Suprapubic skin (tissue), 4 donors: ENCODE measurements at regions not wholly inside any gene's neighbourhood (a gene's known extent, or its start where the extent isn't known, plus 50 kb on each side); places are given as distances from the start of the nearest gene placed in this dataset.
A peak's percentile ranks its signal among the peaks of the same experiment; 100 is the strongest.
"Not testable (repeated sequence)": the region's sequence is repeated elsewhere in the genome, so short reads cannot be mapped to it uniquely, and the experiment has no call there.

Source experiments
- DNase-seq, 2 donors: peaks; one replicate each; pipeline ENCODE4 v3.0.0-alpha.2; 2019; ENCODE audit warnings: low spot score in 2 of 2
- H3K27ac ChIP-seq: fragments of 200-600 bp; sonication (generic); one replicate; pipeline ENCODE4 v1.5.1; 2019
- H3K27me3 ChIP-seq: fragments of 200-600 bp; sonication (generic); one replicate; pipeline ENCODE4 v1.5.1; 2019
- H3K36me3 ChIP-seq: fragments of 200-600 bp; sonication (generic); one replicate; pipeline ENCODE4 v1.5.1; 2019
- H3K4me1 ChIP-seq: fragments of 200-600 bp; sonication (generic); one replicate; pipeline ENCODE4 v1.5.1; 2019
- H3K4me3 ChIP-seq: fragments of 200-600 bp; sonication (generic); one replicate; pipeline ENCODE4 v1.5.1; 2019; ENCODE audit warnings: mild to moderate bottlenecking
- H3K9me3 ChIP-seq: fragments of 200-600 bp; sonication (generic); one replicate; pipeline ENCODE4 v1.5.1; 2019
- EP300 ChIP-seq: sonication (generic); formaldehyde crosslinking; IDR thresholded peaks from one replicate; pipeline ENCODE4 v1.6.1; 2017; ENCODE audit warnings: antibody characterized with exemption
- POLR2A ChIP-seq, 2 donors: fragments of 450-650 bp; IDR thresholded peaks; one replicate each; pipeline ENCODE4 v1.6.1; 2017; ENCODE audit warnings: antibody characterized with exemption in 2 of 2, mild to moderate bottlenecking in 2 of 2, moderate library complexity in 2 of 2
- POLR2AphosphoS5 ChIP-seq, 3 donors: sonication (generic); formaldehyde crosslinking; IDR thresholded peaks; one replicate each; pipeline ENCODE4 v1.6.1; 2017; ENCODE audit warnings: antibody characterized with exemption in 3 of 3
- WGBS: methylation state at CpG from one replicate; pipeline ENCODE4 v1.1.5; 2018; 5-methylcytosine and 5-hydroxymethylcytosine counted together
- TF ChIP-seq, protein P1 (sequence below), 2 donors: fragments of 200-600 bp in 1 of 2; fragments of 450-650 bp in 1 of 2; sonication (generic) in 1 of 2; IDR thresholded peaks; one replicate each; pipeline ENCODE4 v1.5.1; 2016 to 2019; ENCODE audit warnings: antibody characterized with exemption in 2 of 2, mild to moderate bottlenecking in 1 of 2, moderate library complexity in 1 of 2

DNA sequence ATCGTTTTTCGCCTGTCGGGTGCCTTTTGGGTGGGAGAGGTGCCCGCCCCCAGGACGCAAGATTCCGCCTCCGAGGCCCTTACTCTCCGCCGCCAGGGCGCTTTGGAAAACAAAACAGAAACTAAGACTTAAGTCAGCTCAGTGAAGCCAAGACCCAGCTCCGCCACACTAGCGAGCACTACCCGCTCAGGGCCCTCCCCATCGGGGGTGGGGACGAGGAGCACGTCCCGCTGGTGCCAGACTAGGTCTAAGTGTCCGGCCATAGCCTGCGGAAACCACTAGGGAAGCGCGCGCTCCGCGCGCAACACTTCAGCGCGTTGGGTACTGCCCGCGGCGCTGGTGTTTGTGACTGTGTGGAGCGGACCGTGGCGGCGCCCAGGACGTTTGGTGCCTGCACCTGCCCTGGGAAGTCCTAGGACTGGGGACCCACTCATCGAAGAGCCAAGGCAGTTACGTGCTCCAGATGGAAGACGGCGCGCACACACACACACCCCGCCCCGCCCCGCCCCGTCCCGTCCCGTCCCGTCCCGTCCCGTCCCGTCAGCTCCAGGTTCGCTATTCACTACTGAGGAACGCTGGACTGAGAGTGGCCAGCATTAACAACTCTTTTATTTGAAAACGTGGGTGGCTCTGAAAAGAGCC is 57.6 kb upstream of the BOLA1 start:
- not testable (repeated sequence) for H3K36me3 ChIP-seq, DNase-seq, H3K27me3 ChIP-seq, H3K27ac ChIP-seq, H3K4me3 ChIP-seq, H3K9me3 ChIP-seq
- H3K4me1 ChIP-seq = peaks cover 32% of the 10 kb centered on the region
- WGBS = no CpG with 5 or more reads among the region's 53 CpGs

DNA sequence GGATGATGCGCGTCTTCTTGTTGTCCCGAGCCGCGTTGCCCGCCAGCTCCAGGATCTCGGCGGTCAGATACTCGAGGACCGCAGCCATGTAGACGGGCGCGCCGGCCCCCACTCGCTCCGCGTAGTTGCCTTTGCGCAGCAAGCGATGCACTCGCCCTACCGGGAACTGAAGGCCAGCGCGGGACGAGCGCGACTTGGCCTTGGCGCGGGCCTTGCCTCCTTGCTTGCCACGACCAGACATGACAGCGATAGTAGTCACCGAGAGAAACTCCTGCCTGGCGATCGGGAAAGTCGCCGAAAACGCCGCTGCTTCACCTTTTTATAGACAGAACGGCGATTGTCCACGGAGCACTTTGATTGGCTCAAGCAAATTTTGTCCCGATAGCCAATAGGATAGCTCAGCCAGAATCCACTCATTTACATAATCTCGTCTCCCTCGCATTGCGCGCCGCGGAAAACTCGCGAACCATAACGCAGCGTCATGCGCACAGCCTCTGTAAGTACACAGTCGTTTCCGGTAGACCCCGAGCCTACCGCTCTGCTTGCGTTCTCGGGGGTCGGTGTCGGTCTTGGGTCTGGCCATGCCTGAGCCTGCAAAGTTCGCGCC is 56.8 kb upstream of the BOLA1 start:
- H3K27ac ChIP-seq, DNase-seq, H3K9me3 ChIP-seq, H3K27me3 ChIP-seq, H3K4me3 ChIP-seq, H3K36me3 ChIP-seq: not testable (repeated sequence)
- no CpG with 5 or more reads among the region's 62 CpGs for WGBS
- peaks cover 39% of the 10 kb centered on the region for H3K4me1 ChIP-seq

DNA sequence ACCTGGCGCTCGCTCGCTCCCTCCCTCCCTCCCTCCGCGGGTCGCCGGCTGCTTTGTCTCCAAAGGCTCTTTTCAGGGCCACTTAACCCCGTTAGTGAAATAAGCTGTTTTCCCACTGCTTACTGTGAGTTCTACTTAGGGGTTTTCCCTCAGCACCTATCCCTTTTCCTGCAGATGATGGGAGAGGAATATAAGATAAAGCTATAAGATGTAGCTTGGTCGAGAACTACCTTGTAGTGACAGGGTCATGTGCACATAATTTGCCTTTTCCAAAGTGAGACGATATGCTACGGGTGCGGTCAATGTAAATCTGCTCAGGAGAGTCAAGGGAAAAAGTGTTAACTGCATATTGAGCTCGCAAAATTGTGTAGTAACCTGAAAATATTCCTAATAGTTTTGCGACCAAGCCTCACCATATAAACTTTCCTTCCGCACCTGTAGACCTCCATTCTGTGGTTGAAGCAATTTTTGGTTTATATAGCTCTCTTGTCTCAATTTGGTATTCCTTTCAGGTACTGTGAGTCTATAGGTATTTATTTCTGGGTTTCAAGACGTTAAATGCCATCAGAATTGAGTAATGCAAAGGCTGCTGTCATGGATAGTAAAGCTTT is 55.8 kb upstream of the BOLA1 start:
- no peak for DNase-seq
- H3K27ac ChIP-seq = peak overlapping the region; percentile 73
- no peak for TF ChIP-seq POLR2AphosphoS5 (IDR thresholded peaks at IDR 0.05)
- TF ChIP-seq EP300 = no peak
- TF ChIP-seq POLR2A (IDR thresholded peaks at IDR 0.05) = no peak
- TF ChIP-seq, protein P1, sequence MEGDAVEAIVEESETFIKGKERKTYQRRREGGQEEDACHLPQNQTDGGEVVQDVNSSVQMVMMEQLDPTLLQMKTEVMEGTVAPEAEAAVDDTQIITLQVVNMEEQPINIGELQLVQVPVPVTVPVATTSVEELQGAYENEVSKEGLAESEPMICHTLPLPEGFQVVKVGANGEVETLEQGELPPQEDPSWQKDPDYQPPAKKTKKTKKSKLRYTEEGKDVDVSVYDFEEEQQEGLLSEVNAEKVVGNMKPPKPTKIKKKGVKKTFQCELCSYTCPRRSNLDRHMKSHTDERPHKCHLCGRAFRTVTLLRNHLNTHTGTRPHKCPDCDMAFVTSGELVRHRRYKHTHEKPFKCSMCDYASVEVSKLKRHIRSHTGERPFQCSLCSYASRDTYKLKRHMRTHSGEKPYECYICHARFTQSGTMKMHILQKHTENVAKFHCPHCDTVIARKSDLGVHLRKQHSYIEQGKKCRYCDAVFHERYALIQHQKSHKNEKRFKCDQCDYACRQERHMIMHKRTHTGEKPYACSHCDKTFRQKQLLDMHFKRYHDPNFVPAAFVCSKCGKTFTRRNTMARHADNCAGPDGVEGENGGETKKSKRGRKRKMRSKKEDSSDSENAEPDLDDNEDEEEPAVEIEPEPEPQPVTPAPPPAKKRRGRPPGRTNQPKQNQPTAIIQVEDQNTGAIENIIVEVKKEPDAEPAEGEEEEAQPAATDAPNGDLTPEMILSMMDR (IDR thresholded peaks at IDR 0.05) = no peak
- no peaks in the 10 kb centered on the region for H3K36me3 ChIP-seq
- peak overlapping the region; percentile 58 for H3K4me3 ChIP-seq
- no peaks in the 10 kb centered on the region for H3K27me3 ChIP-seq
- 5% methylated on average over 14 of the region's 16 CpGs for WGBS
- H3K9me3 ChIP-seq = no peaks in the 10 kb centered on the region
- peaks cover 42% of the 10 kb centered on the region for H3K4me1 ChIP-seq

DNA sequence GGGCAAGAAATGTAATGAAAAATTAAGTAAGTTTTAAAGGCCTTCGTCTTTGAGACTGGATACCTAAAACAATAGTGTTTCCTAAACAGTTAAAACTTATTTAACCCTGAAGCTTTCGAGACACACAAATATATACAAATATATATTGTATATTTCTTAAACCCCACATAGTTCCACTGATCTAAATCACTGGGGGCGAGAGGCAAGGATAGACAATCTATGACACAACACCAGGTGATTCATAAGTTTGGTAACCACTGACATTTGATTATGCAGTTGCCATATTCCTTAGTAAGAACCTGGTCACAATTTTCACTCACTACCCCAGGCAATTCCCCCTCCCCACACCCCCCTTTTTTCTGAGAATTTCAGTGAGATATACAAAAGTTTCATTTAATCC is 55.3 kb upstream of the BOLA1 start:
- no peak for DNase-seq
- peaks cover 48% of the 10 kb centered on the region for H3K4me1 ChIP-seq
- no peaks in the 10 kb centered on the region for H3K9me3 ChIP-seq
- H3K27ac ChIP-seq = no peak overlapping the region
- TF ChIP-seq POLR2A (IDR thresholded peaks at IDR 0.05) (no peak), POLR2AphosphoS5 (IDR thresholded peaks at IDR 0.05) (no peak), EP300 (no peak)
- TF ChIP-seq, protein P1 (IDR thresholded peaks at IDR 0.05) = no peak
- 35% methylated on average over 3 of the region's 3 CpGs for WGBS
- no peaks in the 10 kb centered on the region for H3K36me3 ChIP-seq
- no peaks in the 10 kb centered on the region for H3K27me3 ChIP-seq
- H3K4me3 ChIP-seq = peak overlapping the region; percentile 58

DNA sequence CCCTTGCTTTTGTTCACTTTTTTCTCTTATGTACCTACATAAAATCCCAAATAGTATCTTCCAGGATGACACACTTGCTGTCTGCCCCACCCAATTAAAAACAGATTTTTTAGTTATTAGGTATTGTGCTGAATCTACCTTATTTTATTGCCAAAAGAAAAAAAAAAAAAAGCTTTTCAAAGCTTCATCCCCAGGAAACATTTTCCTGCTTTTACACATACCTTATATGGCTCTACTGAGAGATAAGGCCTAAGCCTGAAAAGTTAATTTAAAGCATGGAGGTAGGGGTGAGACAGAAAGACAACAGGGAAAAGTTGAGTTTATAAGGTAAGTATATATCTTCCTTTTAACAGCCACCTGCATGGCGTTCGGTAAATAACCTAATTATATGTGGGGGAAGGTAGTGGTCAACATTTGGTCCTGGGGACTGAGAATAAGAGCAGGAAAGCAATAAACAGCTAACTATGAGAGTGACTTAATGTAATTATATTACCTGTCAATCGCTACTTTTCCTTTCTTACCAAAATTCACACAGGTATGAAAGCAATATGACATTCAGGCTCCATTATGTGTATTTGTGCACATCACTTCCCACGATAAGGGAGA is 54.6 kb upstream of the BOLA1 start:
- DNase-seq = no peak
- 75% methylated on average over 4 of the region's 4 CpGs for WGBS
- H3K36me3 ChIP-seq = no peaks in the 10 kb centered on the region
- H3K4me1 ChIP-seq = peaks cover 54% of the 10 kb centered on the region
- H3K9me3 ChIP-seq = no peaks in the 10 kb centered on the region
- TF ChIP-seq POLR2AphosphoS5 (IDR thresholded peaks at IDR 0.05) (no peak), POLR2A (IDR thresholded peaks at IDR 0.05) (no peak), EP300 (no peak)
- TF ChIP-seq, protein P1 (IDR thresholded peaks at IDR 0.05) = no peak
- H3K4me3 ChIP-seq = no peak overlapping the region
- H3K27me3 ChIP-seq = no peaks in the 10 kb centered on the region
- H3K27ac ChIP-seq = no peak overlapping the region

DNA sequence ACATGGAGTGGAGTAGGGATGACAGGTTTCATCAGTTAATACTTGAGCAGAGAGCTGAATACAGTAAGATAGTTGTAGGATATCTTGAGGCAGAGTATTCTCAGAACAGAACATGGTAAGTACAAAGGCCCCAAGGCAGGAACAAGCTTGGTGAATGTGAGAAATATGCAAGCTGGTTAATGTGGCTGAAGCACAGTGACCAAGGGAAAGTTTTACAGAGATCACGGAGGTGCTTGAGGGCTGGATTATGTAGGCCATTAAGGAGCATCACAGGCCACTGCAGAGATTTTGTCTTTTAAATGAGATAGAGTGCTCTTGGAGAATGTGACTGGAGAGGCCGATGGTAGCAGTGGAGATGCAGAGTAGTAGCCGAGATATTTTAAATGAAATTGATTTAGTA is 54.0 kb upstream of the BOLA1 start:
- no peak for DNase-seq
- H3K27me3 ChIP-seq = no peaks in the 10 kb centered on the region
- H3K27ac ChIP-seq = no peak overlapping the region
- H3K4me1 ChIP-seq = peaks cover 58% of the 10 kb centered on the region
- no peak overlapping the region for H3K4me3 ChIP-seq
- WGBS = 71% methylated on average over 3 of the region's 3 CpGs
- H3K9me3 ChIP-seq = no peaks in the 10 kb centered on the region
- TF ChIP-seq, protein P1 (IDR thresholded peaks at IDR 0.05) = no peak
- TF ChIP-seq EP300 (no peak), POLR2AphosphoS5 (IDR thresholded peaks at IDR 0.05) (no peak), POLR2A (IDR thresholded peaks at IDR 0.05) (no peak)
- H3K36me3 ChIP-seq = no peaks in the 10 kb centered on the region
